ENCODE measurements at regions not wholly inside any gene's neighbourhood (a gene's known extent, or its start where the extent isn't known, plus 50 kb on each side); places are given as distances from the start of the nearest gene placed in this dataset.

DNA sequence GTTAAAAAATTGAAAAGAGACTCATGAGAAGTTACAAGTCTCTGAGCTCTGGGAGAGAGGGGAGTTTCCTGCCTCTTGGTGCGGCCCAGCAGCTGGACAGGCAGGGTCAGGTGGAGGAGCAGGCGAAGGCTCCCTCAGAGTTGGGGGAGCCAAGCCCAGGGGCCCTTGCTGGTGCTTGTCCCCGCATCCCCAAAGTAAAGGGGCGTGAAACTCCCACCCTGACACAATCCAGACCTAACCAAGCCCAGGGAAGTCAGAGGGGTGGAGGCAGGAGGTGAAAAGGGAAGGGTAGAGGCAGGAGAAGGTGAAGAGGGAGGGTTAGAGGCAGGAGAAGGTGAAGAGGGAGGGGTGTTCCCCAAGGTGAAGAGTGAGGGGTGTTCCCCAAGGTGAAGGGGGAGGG, 322.8 kb downstream of the GLRX3 start:
- H3T11ph ChIP-seq (ENCODE audit: low read length), result no peak overlapping the region
- no peak overlapping the region for H3K4ac ChIP-seq (ENCODE audit: low read depth, low read length)
- no peaks in the 10 kb centered on the region for H3K27me3 ChIP-seq (ENCODE audit: insufficient read depth, low read length)
- no peak overlapping the region for H2BK120ac ChIP-seq (ENCODE audit: low read depth, low read length, poor library complexity, severe bottlenecking)
- Mint-ChIP-seq H3K4me1 (no peaks in the 10 kb centered on the region), H3K9me3 (peaks cover 2 to 6% of the 10 kb centered on the region in 2 experiments; a peak in 2 of 5 replicates), H3K36me3 (ENCODE audit: insufficient read depth in 1 of 3, low read depth in 3 of 3) (no peaks in the 10 kb centered on the region; a peak in 2 of 7 replicates), H3K27ac (no peak overlapping the region), H3K4me3 (no peak overlapping the region), H3K27me3 (ENCODE audit: low read depth) (peaks cover 7% of the 10 kb centered on the region)
- H2BK20ac ChIP-seq (ENCODE audit: low read depth, low read length, poor library complexity, severe bottlenecking), result no peak overlapping the region
- H2BK12ac ChIP-seq (ENCODE audit: insufficient read length, low read depth, low read length), result no peak overlapping the region
- peak; percentile 9 for DNase-seq
- peak overlapping the region; percentile 46 for H2AK5ac ChIP-seq (ENCODE audit: insufficient read length, low read length)
- no peak overlapping the region for H4K8ac ChIP-seq (replicated peaks; ENCODE audit: insufficient read length, low read depth, low read length)
- H3K23ac ChIP-seq (ENCODE audit: insufficient read length, low read depth, low read length), result no peak overlapping the region
- no peak overlapping the region for H4K91ac ChIP-seq (ENCODE audit: insufficient read length, low read depth, low read length)
- H2BK5ac ChIP-seq (ENCODE audit: insufficient read length, low read length), result no peak overlapping the region
- no peak overlapping the region for H2AFZ ChIP-seq (ENCODE audit: low read length)
- no peaks in the 10 kb centered on the region for H3K23me2 ChIP-seq (ENCODE audit: insufficient read length, low read depth, low read length, poor library complexity, severe bottlenecking)
- no peak overlapping the region for H3K14ac ChIP-seq (ENCODE audit: insufficient read depth, low read length)
- H4K20me1 ChIP-seq (ENCODE audit: control insufficient read depth, insufficient read depth, insufficient read length), result no peaks in the 10 kb centered on the region
- H4K5ac ChIP-seq (ENCODE audit: insufficient read length, low read depth, low read length), result no peak overlapping the region
- H2BK15ac ChIP-seq (ENCODE audit: low read depth, low read length), result no peak overlapping the region
- H3K9me3 ChIP-seq (ENCODE audit: control insufficient read depth, low read depth, low read length), result no peaks in the 10 kb centered on the region
- H3K79me1 ChIP-seq (ENCODE audit: insufficient read depth, low read depth, low read length, poor library complexity, severe bottlenecking), result no peaks in the 10 kb centered on the region
- no peak overlapping the region for H3K56ac ChIP-seq (ENCODE audit: insufficient read length, low read depth, low read length)
- WGBS (ENCODE audit: extremely low coverage, insufficient read length, low lambda C conversion rate), result no CpG with 5 or more reads among the region's 4 CpGs
- no peak overlapping the region for H3K27ac ChIP-seq (ENCODE audit: insufficient read length, low read depth, low read length)
- H3K79me2 ChIP-seq (ENCODE audit: insufficient read depth, low read length), result no peaks in the 10 kb centered on the region
- no peak overlapping the region for H3K18ac ChIP-seq (ENCODE audit: insufficient read length, low read depth, low read length)
- TF ChIP-seq, protein P1, sequence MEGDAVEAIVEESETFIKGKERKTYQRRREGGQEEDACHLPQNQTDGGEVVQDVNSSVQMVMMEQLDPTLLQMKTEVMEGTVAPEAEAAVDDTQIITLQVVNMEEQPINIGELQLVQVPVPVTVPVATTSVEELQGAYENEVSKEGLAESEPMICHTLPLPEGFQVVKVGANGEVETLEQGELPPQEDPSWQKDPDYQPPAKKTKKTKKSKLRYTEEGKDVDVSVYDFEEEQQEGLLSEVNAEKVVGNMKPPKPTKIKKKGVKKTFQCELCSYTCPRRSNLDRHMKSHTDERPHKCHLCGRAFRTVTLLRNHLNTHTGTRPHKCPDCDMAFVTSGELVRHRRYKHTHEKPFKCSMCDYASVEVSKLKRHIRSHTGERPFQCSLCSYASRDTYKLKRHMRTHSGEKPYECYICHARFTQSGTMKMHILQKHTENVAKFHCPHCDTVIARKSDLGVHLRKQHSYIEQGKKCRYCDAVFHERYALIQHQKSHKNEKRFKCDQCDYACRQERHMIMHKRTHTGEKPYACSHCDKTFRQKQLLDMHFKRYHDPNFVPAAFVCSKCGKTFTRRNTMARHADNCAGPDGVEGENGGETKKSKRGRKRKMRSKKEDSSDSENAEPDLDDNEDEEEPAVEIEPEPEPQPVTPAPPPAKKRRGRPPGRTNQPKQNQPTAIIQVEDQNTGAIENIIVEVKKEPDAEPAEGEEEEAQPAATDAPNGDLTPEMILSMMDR (conservative IDR thresholded peaks at IDR 0.05), result no peak
- H3K4me1 ChIP-seq (ENCODE audit: insufficient read depth, low read length), result no peaks in the 10 kb centered on the region
- H3K9ac ChIP-seq (ENCODE audit: extremely low read depth, insufficient read length, low read length), result no peak overlapping the region
- H3K4me2 ChIP-seq (ENCODE audit: insufficient read depth, insufficient read length, low read length), result no peak overlapping the region

All from H9 (cell line).